22Rv1 (cell line): ENCODE measurements at regions not wholly inside any gene's neighbourhood (a gene's known extent, or its start where the extent isn't known, plus 50 kb on each side); places are given as distances from the start of the nearest gene placed in this dataset.

ENCODE experiments used
- ZFX ChIP-seq: fragments of 450-650 bp; IDR thresholded peaks from 2 replicates; pipeline ENCODE4 v1.6.1; 2017; ENCODE audit warnings: antibody characterized with exemption, borderline replicate concordance
- TF ChIP-seq, protein P1 (sequence below): fragments of 450-650 bp; IDR thresholded peaks from 2 replicates; pipeline ENCODE4 v1.5.1; 2017; ENCODE audit warnings: mild to moderate bottlenecking

DNA sequence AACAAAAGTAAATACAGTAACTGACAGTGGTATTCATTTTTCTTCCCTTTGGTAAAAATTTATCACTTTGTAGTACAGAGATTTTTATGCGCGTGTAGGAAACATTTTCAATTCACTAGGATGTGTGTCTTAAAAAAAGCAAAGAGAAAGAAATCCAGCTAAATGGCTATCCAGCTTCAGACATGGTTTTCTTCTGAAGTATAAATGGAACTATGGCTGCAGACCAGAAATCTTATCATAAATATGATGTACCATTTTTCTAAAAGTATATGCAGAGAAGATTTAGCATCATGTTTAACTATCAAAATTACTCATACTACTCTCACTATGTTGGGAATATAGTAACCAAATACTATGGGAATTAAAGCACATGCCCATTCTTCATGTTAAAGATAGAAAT, 328.4 kb upstream of the SMIM30 start:
- TF ChIP-seq, protein P1, sequence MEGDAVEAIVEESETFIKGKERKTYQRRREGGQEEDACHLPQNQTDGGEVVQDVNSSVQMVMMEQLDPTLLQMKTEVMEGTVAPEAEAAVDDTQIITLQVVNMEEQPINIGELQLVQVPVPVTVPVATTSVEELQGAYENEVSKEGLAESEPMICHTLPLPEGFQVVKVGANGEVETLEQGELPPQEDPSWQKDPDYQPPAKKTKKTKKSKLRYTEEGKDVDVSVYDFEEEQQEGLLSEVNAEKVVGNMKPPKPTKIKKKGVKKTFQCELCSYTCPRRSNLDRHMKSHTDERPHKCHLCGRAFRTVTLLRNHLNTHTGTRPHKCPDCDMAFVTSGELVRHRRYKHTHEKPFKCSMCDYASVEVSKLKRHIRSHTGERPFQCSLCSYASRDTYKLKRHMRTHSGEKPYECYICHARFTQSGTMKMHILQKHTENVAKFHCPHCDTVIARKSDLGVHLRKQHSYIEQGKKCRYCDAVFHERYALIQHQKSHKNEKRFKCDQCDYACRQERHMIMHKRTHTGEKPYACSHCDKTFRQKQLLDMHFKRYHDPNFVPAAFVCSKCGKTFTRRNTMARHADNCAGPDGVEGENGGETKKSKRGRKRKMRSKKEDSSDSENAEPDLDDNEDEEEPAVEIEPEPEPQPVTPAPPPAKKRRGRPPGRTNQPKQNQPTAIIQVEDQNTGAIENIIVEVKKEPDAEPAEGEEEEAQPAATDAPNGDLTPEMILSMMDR: no peak
- no peak for TF ChIP-seq ZFX
